ENCODE measurements at regions not wholly inside any gene's neighbourhood (a gene's known extent, or its start where the extent isn't known, plus 50 kb on each side); places are given as distances from the start of the nearest gene placed in this dataset.

GRCh38 chr1:34406377-34406776 is 229.7 kb downstream of the C1orf94 start:
- no peak overlapping the region for H4K12ac ChIP-seq (ENCODE audit: low read depth, low read length)
- H3K4ac ChIP-seq (ENCODE audit: low read depth, low read length) = no peak overlapping the region
- H2BK12ac ChIP-seq (ENCODE audit: low read length) = no peak overlapping the region
- no peaks in the 10 kb centered on the region for H3K79me2 ChIP-seq (ENCODE audit: control insufficient read depth, insufficient read depth, low read length, poor library complexity)
- DNase-seq = no peak
- H3K9ac ChIP-seq (ENCODE audit: low read length) = no peak overlapping the region
- no peak overlapping the region for H3K27ac ChIP-seq (ENCODE audit: low read depth, low read length)
- H3K14ac ChIP-seq (ENCODE audit: low read length) = no peak overlapping the region
- no peak overlapping the region for H4K8ac ChIP-seq (ENCODE audit: low read depth, low read length)
- no peak overlapping the region for H3K4me3 ChIP-seq (ENCODE audit: low read depth, low read length)
- no peak overlapping the region for H3K4me2 ChIP-seq (ENCODE audit: low read length)
- H3K4me1 ChIP-seq (ENCODE audit: control insufficient read depth in 1 of 2, insufficient read depth in 2 of 2, low read length in 2 of 2) = no peaks in the 10 kb centered on the region
- no peak overlapping the region for H2BK5ac ChIP-seq (ENCODE audit: low read depth, low read length, poor library complexity)
- no peak overlapping the region for H3K18ac ChIP-seq (ENCODE audit: low read length)
- peaks cover 2% of the 10 kb centered on the region for H3K9me3 ChIP-seq (ENCODE audit: insufficient read depth, low read depth, low read length)
- no peak overlapping the region for H2AK5ac ChIP-seq (ENCODE audit: low read length)
- no peak overlapping the region for H2AFZ ChIP-seq (ENCODE audit: insufficient read depth, low read length, poor library complexity)
- no CpG with 5 or more reads among the region's 5 CpGs for WGBS (ENCODE audit: extremely low coverage, insufficient coverage, insufficient read length)
- H3K36me3 ChIP-seq (ENCODE audit: control insufficient read depth in 1 of 2, insufficient read depth in 2 of 2, low read length in 2 of 2) = no peaks in the 10 kb centered on the region
- H4K91ac ChIP-seq (ENCODE audit: low read depth, low read length) = no peak overlapping the region
- no peak overlapping the region for H3K23ac ChIP-seq (ENCODE audit: low read length)
- H3K27me3 ChIP-seq (ENCODE audit: insufficient read depth, low read length) = no peaks in the 10 kb centered on the region
- no peak overlapping the region for H2BK120ac ChIP-seq (ENCODE audit: insufficient read depth, low read length, poor library complexity)
- no peaks in the 10 kb centered on the region for H3K79me1 ChIP-seq (ENCODE audit: low read length)

- Histone ChIP-seq H3K23ac (ENCODE audit: low read length) (no peak overlapping the region), H3K4me2 (ENCODE audit: low read length) (no peak overlapping the region), H2AFZ (ENCODE audit: insufficient read depth, low read length, poor library complexity) (no peak overlapping the region), H3K79me2 (ENCODE audit: control insufficient read depth, insufficient read depth, low read length, poor library complexity) (no peaks in the 10 kb centered on the region), H4K91ac (ENCODE audit: low read depth, low read length) (no peak overlapping the region), H4K8ac (ENCODE audit: low read depth, low read length) (no peak overlapping the region), H4K12ac (ENCODE audit: low read depth, low read length) (no peak overlapping the region), H3K27ac (ENCODE audit: low read depth, low read length) (no peak overlapping the region), H3K9me3 (ENCODE audit: insufficient read depth, low read depth, low read length) (peaks cover 2% of the 10 kb centered on the region), H2AK5ac (ENCODE audit: low read length) (no peak overlapping the region), H3K4me3 (ENCODE audit: low read depth, low read length) (no peak overlapping the region), H3K4me1 (ENCODE audit: control insufficient read depth in 1 of 2, insufficient read depth in 2 of 2, low read length in 2 of 2) (no peaks in the 10 kb centered on the region), H3K36me3 (ENCODE audit: control insufficient read depth in 1 of 2, insufficient read depth in 2 of 2, low read length in 2 of 2) (no peaks in the 10 kb centered on the region), H3K4ac (ENCODE audit: low read depth, low read length) (no peak overlapping the region), H3K18ac (ENCODE audit: low read length) (no peak overlapping the region), H3K9ac (ENCODE audit: low read length) (peak overlapping the region; percentile 43), H3K14ac (ENCODE audit: low read length) (no peak overlapping the region), H2BK120ac (ENCODE audit: insufficient read depth, low read length, poor library complexity) (no peak overlapping the region), H3K79me1 (ENCODE audit: low read length) (no peaks in the 10 kb centered on the region), H2BK12ac (ENCODE audit: low read length) (no peak overlapping the region), H2BK5ac (ENCODE audit: low read depth, low read length, poor library complexity) (no peak overlapping the region), H3K27me3 (ENCODE audit: insufficient read depth, low read length) (no peaks in the 10 kb centered on the region)
- WGBS (ENCODE audit: extremely low coverage, insufficient coverage, insufficient read length) = no CpG with 5 or more reads among the region's 9 CpGs
- DNase-seq = peak; percentile 81 to 92
Measured at GRCh38 chr1:34406833-34407539, 230.3 kb downstream of the C1orf94 start.

GRCh38 chr1:34408011-34408410 is 231.3 kb downstream of the C1orf94 start:
- Histone ChIP-seq H3K4me3 (ENCODE audit: low read depth, low read length) (no peak overlapping the region), H4K8ac (ENCODE audit: low read depth, low read length) (no peak overlapping the region), H3K9ac (ENCODE audit: low read length) (no peak overlapping the region), H3K79me1 (ENCODE audit: low read length) (no peaks in the 10 kb centered on the region), H3K23ac (ENCODE audit: low read length) (no peak overlapping the region), H3K27me3 (ENCODE audit: insufficient read depth, low read length) (no peaks in the 10 kb centered on the region), H2BK120ac (ENCODE audit: insufficient read depth, low read length, poor library complexity) (no peak overlapping the region), H2BK5ac (ENCODE audit: low read depth, low read length, poor library complexity) (no peak overlapping the region), H3K14ac (ENCODE audit: low read length) (no peak overlapping the region), H3K4me1 (ENCODE audit: control insufficient read depth in 1 of 2, insufficient read depth in 2 of 2, low read length in 2 of 2) (no peaks in the 10 kb centered on the region), H3K18ac (ENCODE audit: low read length) (no peak overlapping the region), H4K91ac (ENCODE audit: low read depth, low read length) (no peak overlapping the region), H3K4me2 (ENCODE audit: low read length) (no peak overlapping the region), H2BK12ac (ENCODE audit: low read length) (no peak overlapping the region), H2AK5ac (ENCODE audit: low read length) (no peak overlapping the region), H3K9me3 (ENCODE audit: insufficient read depth, low read depth, low read length) (peaks cover 2% of the 10 kb centered on the region), H3K27ac (ENCODE audit: low read depth, low read length) (no peak overlapping the region), H2AFZ (ENCODE audit: insufficient read depth, low read length, poor library complexity) (no peak overlapping the region), H4K12ac (ENCODE audit: low read depth, low read length) (no peak overlapping the region), H3K4ac (ENCODE audit: low read depth, low read length) (no peak overlapping the region), H3K36me3 (ENCODE audit: control insufficient read depth in 1 of 2, insufficient read depth in 2 of 2, low read length in 2 of 2) (no peaks in the 10 kb centered on the region), H3K79me2 (ENCODE audit: control insufficient read depth, insufficient read depth, low read length, poor library complexity) (no peaks in the 10 kb centered on the region)
- DNase-seq = peak; percentile 32 to 67
- WGBS (ENCODE audit: extremely low coverage, insufficient coverage, insufficient read length) = no CpG with 5 or more reads among the region's 4 CpGs

- Histone ChIP-seq H2BK5ac (ENCODE audit: low read depth, low read length, poor library complexity) (no peak overlapping the region), H3K23ac (ENCODE audit: low read length) (no peak overlapping the region), H3K4ac (ENCODE audit: low read depth, low read length) (no peak overlapping the region), H3K4me2 (ENCODE audit: low read length) (no peak overlapping the region), H2AFZ (ENCODE audit: insufficient read depth, low read length, poor library complexity) (no peak overlapping the region), H2BK12ac (ENCODE audit: low read length) (no peak overlapping the region), H3K79me2 (ENCODE audit: control insufficient read depth, insufficient read depth, low read length, poor library complexity) (no peaks in the 10 kb centered on the region), H4K12ac (ENCODE audit: low read depth, low read length) (no peak overlapping the region), H2AK5ac (ENCODE audit: low read length) (no peak overlapping the region), H3K27ac (ENCODE audit: low read depth, low read length) (no peak overlapping the region), H4K91ac (ENCODE audit: low read depth, low read length) (no peak overlapping the region), H3K4me1 (ENCODE audit: control insufficient read depth in 1 of 2, insufficient read depth in 2 of 2, low read length in 2 of 2) (no peaks in the 10 kb centered on the region), H3K14ac (ENCODE audit: low read length) (no peak overlapping the region), H3K4me3 (ENCODE audit: low read depth, low read length) (no peak overlapping the region), H3K36me3 (ENCODE audit: control insufficient read depth in 1 of 2, insufficient read depth in 2 of 2, low read length in 2 of 2) (no peaks in the 10 kb centered on the region), H3K18ac (ENCODE audit: low read length) (no peak overlapping the region), H3K79me1 (ENCODE audit: low read length) (no peaks in the 10 kb centered on the region), H3K9me3 (ENCODE audit: insufficient read depth, low read depth, low read length) (peaks cover under 1% of the 10 kb centered on the region), H4K8ac (ENCODE audit: low read depth, low read length) (no peak overlapping the region), H3K9ac (ENCODE audit: low read length) (no peak overlapping the region), H2BK120ac (ENCODE audit: insufficient read depth, low read length, poor library complexity) (no peak overlapping the region), H3K27me3 (ENCODE audit: insufficient read depth, low read length) (no peaks in the 10 kb centered on the region)
- no CpG with 5 or more reads among the region's 6 CpGs for WGBS (ENCODE audit: extremely low coverage, insufficient coverage, insufficient read length)
- no peak for DNase-seq
Measured at GRCh38 chr1:34409689-34410229, 233.1 kb downstream of the C1orf94 start.
